Neural crest cell (in vitro differentiated cells): ENCODE measurements at regions not wholly inside any gene's neighbourhood (a gene's known extent, or its start where the extent isn't known, plus 50 kb on each side); places are given as distances from the start of the nearest gene placed in this dataset.
A peak's percentile ranks its signal among the peaks of the same experiment; 100 is the strongest.

ENCODE experiments used
- DNase-seq: peaks from one replicate; pipeline ENCODE4 v3.0.0; 2021; ENCODE audit warnings: low read depth, mixed read lengths, low spot score
- H3K27ac Mint-ChIP-seq: one replicate; pipeline ENCODE4 v1.8.0; 2021; ENCODE audit warnings: mild to moderate bottlenecking, mixed read lengths; ENCODE audit not compliant: unreplicated experiment
- H3K27me3 Mint-ChIP-seq: 2 replicates; pipeline ENCODE4 v1.8.0; 2021; ENCODE audit warnings: low read depth, mild to moderate bottlenecking, mixed read lengths
- H3K36me3 Mint-ChIP-seq: 2 replicates; pipeline ENCODE4 v1.8.0; 2021; ENCODE audit warnings: low read depth, mild to moderate bottlenecking, mixed read lengths
- H3K4me1 Mint-ChIP-seq: 2 replicates; pipeline ENCODE4 v1.8.0; 2021; ENCODE audit warnings: mixed read lengths
- H3K4me3 Mint-ChIP-seq: one replicate; pipeline ENCODE4 v1.8.0; 2021; ENCODE audit warnings: mild to moderate bottlenecking, mixed read lengths
- H3K9me3 Mint-ChIP-seq: 2 replicates; pipeline ENCODE4 v1.8.0; 2021; ENCODE audit warnings: mixed read lengths
- CTCF ChIP-seq: fragments of 200-600 bp; sonication (generic); conservative IDR thresholded peaks from 2 replicates; pipeline ENCODE4 v1.5.0; 2021; ENCODE audit warnings: antibody characterized with exemption, mild to moderate bottlenecking

- H3K27me3 Mint-ChIP-seq = no peaks in the 10 kb centered on the region
- peaks cover 5% of the 10 kb centered on the region for H3K36me3 Mint-ChIP-seq
- TF ChIP-seq CTCF = no peak
- peaks cover 12% of the 10 kb centered on the region for H3K4me1 Mint-ChIP-seq
- H3K4me3 Mint-ChIP-seq = no peak overlapping the region
- no peak for DNase-seq
- peaks cover 6% of the 10 kb centered on the region for H3K9me3 Mint-ChIP-seq
- no peak overlapping the region for H3K27ac Mint-ChIP-seq
These were observed 244.9 kb upstream of the CXCR4 start for GRCh38 chr2:136362676-136363390.

GRCh38 chr2:136361521-136361920 lies 243.6 kb upstream of the CXCR4 start:
- Mint-ChIP-seq H3K27me3 (no peaks in the 10 kb centered on the region), H3K9me3 (no peaks in the 10 kb centered on the region), H3K4me1 (peaks cover 12% of the 10 kb centered on the region), H3K27ac (no peak overlapping the region), H3K4me3 (no peak overlapping the region), H3K36me3 (no peaks in the 10 kb centered on the region)
- TF ChIP-seq CTCF = no peak
- DNase-seq = no peak

GRCh38 chr2:136360790-136361189 lies 242.8 kb upstream of the CXCR4 start:
- Mint-ChIP-seq H3K4me1 (peaks cover 12% of the 10 kb centered on the region), H3K27me3 (no peaks in the 10 kb centered on the region), H3K9me3 (no peaks in the 10 kb centered on the region), H3K27ac (no peak overlapping the region), H3K4me3 (no peak overlapping the region), H3K36me3 (no peaks in the 10 kb centered on the region)
- TF ChIP-seq CTCF = no peak
- no peak for DNase-seq

- Mint-ChIP-seq H3K9me3 (no peaks in the 10 kb centered on the region), H3K36me3 (no peaks in the 10 kb centered on the region), H3K4me3 (no peak overlapping the region), H3K4me1 (peaks cover 12% of the 10 kb centered on the region), H3K27ac (peak overlapping the region; percentile 46), H3K27me3 (no peaks in the 10 kb centered on the region)
- TF ChIP-seq CTCF = no peak
- DNase-seq = no peak
These were observed 241.4 kb upstream of the CXCR4 start for GRCh38 chr2:136359121-136359965.

GRCh38 chr2:136358576-136358975 lies 240.6 kb upstream of the CXCR4 start:
- TF ChIP-seq CTCF = no peak
- peak overlapping the region; percentile 43 for H3K27ac Mint-ChIP-seq
- no peaks in the 10 kb centered on the region for H3K27me3 Mint-ChIP-seq
- DNase-seq = no peak
- H3K36me3 Mint-ChIP-seq = no peaks in the 10 kb centered on the region
- H3K9me3 Mint-ChIP-seq = no peaks in the 10 kb centered on the region
- peaks cover 12% of the 10 kb centered on the region for H3K4me1 Mint-ChIP-seq
- no peak overlapping the region for H3K4me3 Mint-ChIP-seq
